Suprapubic skin (tissue), 4 donors: ENCODE measurements at regions not wholly inside any gene's neighbourhood (a gene's known extent, or its start where the extent isn't known, plus 50 kb on each side); places are given as distances from the start of the nearest gene placed in this dataset.

Experiments used
- DNase-seq, 2 donors: peaks; one replicate each; pipeline ENCODE4 v3.0.0-alpha.2; 2019; ENCODE audit warnings: low spot score in 2 of 2
- H3K27ac ChIP-seq: fragments of 200-600 bp; sonication (generic); one replicate; pipeline ENCODE4 v1.5.1; 2019
- H3K27me3 ChIP-seq: fragments of 200-600 bp; sonication (generic); one replicate; pipeline ENCODE4 v1.5.1; 2019
- H3K36me3 ChIP-seq: fragments of 200-600 bp; sonication (generic); one replicate; pipeline ENCODE4 v1.5.1; 2019
- H3K4me1 ChIP-seq: fragments of 200-600 bp; sonication (generic); one replicate; pipeline ENCODE4 v1.5.1; 2019
- H3K4me3 ChIP-seq: fragments of 200-600 bp; sonication (generic); one replicate; pipeline ENCODE4 v1.5.1; 2019; ENCODE audit warnings: mild to moderate bottlenecking
- H3K9me3 ChIP-seq: fragments of 200-600 bp; sonication (generic); one replicate; pipeline ENCODE4 v1.5.1; 2019
- EP300 ChIP-seq: sonication (generic); formaldehyde crosslinking; IDR thresholded peaks from one replicate; pipeline ENCODE4 v1.6.1; 2017; ENCODE audit warnings: antibody characterized with exemption
- POLR2A ChIP-seq, 2 donors: fragments of 450-650 bp; IDR thresholded peaks; one replicate each; pipeline ENCODE4 v1.6.1; 2017; ENCODE audit warnings: antibody characterized with exemption in 2 of 2, mild to moderate bottlenecking in 2 of 2, moderate library complexity in 2 of 2
- POLR2AphosphoS5 ChIP-seq, 3 donors: sonication (generic); formaldehyde crosslinking; IDR thresholded peaks; one replicate each; pipeline ENCODE4 v1.6.1; 2017; ENCODE audit warnings: antibody characterized with exemption in 3 of 3
- WGBS: methylation state at CpG from one replicate; pipeline ENCODE4 v1.1.5; 2018; 5-methylcytosine and 5-hydroxymethylcytosine counted together
- TF ChIP-seq, protein P1 (sequence below), 2 donors: fragments of 200-600 bp in 1 of 2; fragments of 450-650 bp in 1 of 2; sonication (generic) in 1 of 2; IDR thresholded peaks; one replicate each; pipeline ENCODE4 v1.5.1; 2016 to 2019; ENCODE audit warnings: antibody characterized with exemption in 2 of 2, mild to moderate bottlenecking in 1 of 2, moderate library complexity in 1 of 2

DNA sequence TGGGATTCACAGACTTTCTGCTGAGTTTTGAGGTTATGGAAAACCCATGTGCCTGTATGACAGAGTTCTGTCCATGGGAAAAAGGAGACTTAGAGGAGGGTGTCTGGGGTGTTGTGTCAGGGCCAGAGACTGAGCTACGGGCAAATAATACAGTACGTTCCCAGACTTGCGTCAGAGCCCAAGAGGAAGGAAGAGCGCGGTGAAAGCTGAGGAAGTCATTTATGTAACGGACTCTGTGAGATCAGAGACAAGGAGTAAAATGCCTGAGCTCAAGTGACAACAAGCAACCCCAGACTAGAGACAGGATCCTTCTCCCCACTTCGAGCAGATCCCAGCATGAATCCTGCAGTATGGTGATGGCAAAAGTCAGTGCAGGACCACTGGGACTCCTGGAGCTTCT lies 368.6 kb upstream of the MCTP2 start:
- H3K4me3 ChIP-seq = peak overlapping the region; percentile 15

DNA sequence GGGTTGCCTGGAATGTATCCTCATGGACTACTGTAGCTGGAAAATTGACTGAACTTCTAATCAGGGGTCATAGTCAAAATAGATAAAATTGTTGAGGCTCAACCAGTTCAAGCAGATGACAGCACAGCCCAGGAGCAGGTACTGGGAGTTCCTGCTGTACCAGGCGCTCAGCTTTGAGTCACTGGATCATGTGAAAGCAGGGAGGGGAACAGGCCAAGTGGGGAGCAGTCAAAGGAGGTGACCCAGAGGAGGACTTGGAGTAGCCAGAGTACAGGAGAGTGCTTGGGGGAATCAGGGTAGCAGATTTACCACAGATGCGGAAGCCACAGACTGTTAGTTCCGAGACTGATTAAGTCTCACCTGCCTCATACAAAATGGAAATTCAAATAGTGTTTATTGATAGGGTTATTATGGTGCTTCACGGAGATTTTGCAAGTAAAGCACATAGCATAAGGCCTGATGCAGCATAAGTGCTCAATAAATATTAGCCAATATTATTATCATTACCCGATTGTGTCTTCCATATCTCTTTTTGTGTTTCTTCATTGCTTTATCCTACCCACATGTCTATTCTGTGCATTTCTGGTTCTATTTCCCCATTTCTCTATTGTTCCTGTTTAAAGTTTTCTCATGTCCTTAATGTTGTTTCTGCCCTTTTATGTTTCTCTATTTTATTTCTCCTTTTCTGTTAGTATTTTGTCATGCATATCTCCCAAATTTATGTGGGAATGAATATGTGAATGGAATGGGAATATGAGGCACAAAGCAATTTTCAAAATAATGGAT lies 369.2 kb upstream of the MCTP2 start:
- H3K4me1 ChIP-seq = peaks cover 4% of the 10 kb centered on the region
- H3K9me3 ChIP-seq = no peaks in the 10 kb centered on the region
- H3K27me3 ChIP-seq = no peaks in the 10 kb centered on the region
- 95% methylated on average over 5 of the region's 5 CpGs for WGBS
- no peak overlapping the region for H3K4me3 ChIP-seq
- peak overlapping the region; percentile 10 for H3K27ac ChIP-seq
- no peak for DNase-seq
- TF ChIP-seq POLR2A (IDR thresholded peaks at IDR 0.05) (no peak), EP300 (no peak), POLR2AphosphoS5 (IDR thresholded peaks at IDR 0.05) (no peak)
- TF ChIP-seq, protein P1, sequence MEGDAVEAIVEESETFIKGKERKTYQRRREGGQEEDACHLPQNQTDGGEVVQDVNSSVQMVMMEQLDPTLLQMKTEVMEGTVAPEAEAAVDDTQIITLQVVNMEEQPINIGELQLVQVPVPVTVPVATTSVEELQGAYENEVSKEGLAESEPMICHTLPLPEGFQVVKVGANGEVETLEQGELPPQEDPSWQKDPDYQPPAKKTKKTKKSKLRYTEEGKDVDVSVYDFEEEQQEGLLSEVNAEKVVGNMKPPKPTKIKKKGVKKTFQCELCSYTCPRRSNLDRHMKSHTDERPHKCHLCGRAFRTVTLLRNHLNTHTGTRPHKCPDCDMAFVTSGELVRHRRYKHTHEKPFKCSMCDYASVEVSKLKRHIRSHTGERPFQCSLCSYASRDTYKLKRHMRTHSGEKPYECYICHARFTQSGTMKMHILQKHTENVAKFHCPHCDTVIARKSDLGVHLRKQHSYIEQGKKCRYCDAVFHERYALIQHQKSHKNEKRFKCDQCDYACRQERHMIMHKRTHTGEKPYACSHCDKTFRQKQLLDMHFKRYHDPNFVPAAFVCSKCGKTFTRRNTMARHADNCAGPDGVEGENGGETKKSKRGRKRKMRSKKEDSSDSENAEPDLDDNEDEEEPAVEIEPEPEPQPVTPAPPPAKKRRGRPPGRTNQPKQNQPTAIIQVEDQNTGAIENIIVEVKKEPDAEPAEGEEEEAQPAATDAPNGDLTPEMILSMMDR (IDR thresholded peaks at IDR 0.05) = no peak
- H3K36me3 ChIP-seq = no peaks in the 10 kb centered on the region

More for the DNA sequence above, 368.6 kb upstream of the MCTP2 start:
- no peak for DNase-seq
- Histone ChIP-seq H3K27ac (peak overlapping the region; percentile 10), H3K9me3 (no peaks in the 10 kb centered on the region), H3K4me1 (peaks cover 4% of the 10 kb centered on the region), H3K27me3 (no peaks in the 10 kb centered on the region), H3K36me3 (no peaks in the 10 kb centered on the region)
- WGBS = 79% methylated on average over 7 of the region's 7 CpGs
- peak in 1 of 2 donors; percentile 22 for TF ChIP-seq POLR2A (IDR thresholded peaks at IDR 0.05)
- TF ChIP-seq, protein P1 (IDR thresholded peaks at IDR 0.05) = no peak
- no peak for TF ChIP-seq POLR2AphosphoS5 (IDR thresholded peaks at IDR 0.05)

DNA sequence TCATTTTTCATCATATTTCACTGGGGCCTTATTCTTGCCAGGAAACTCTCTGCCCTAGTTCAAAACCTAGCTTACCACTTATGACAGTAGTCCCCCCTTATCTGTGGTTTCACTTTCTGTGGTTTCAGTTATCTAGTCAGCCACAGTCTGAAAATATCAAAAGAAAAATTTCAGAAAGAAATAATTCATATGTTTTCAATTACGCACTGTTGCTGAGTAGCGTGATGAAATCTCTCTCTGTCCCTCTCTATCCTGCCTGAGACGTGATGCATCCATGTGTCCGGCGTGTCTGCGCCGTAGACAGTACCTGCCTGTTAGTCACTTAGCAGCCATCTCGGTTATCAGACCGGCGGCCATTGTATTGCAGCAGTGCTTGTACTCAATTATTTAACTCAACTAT lies 369.9 kb upstream of the MCTP2 start:
- no peak overlapping the region for H3K4me3 ChIP-seq
- H3K27me3 ChIP-seq = no peaks in the 10 kb centered on the region
- TF ChIP-seq EP300 (no peak), POLR2A (IDR thresholded peaks at IDR 0.05) (no peak), POLR2AphosphoS5 (IDR thresholded peaks at IDR 0.05) (no peak)
- TF ChIP-seq, protein P1 (IDR thresholded peaks at IDR 0.05) = no peak
- WGBS = 71% methylated on average over 10 of the region's 10 CpGs
- H3K27ac ChIP-seq = no peak overlapping the region
- H3K4me1 ChIP-seq = no peaks in the 10 kb centered on the region
- H3K36me3 ChIP-seq = no peaks in the 10 kb centered on the region
- no peak for DNase-seq
- no peaks in the 10 kb centered on the region for H3K9me3 ChIP-seq

DNA sequence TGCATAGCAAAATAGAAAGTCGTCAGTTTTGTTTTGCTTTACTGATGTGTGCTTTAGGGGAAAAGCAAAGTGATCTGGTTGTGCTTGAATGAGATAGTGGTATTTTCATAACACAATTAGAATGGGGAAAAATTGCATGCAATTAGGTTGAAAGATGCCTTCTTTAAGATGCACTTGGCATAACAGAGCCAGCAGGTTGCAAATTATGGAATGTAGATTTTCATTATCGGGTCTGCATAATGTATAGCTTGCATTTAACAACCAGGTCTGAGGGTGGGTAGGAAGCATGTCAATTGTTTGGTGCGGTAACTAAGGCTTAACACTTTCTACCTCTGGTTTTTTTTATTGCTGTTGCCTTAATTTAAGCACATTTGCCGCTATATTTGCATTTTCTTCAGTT lies 370.7 kb upstream of the MCTP2 start:
- no peaks in the 10 kb centered on the region for H3K4me1 ChIP-seq
- WGBS = 93% methylated on average over 4 of the region's 4 CpGs
- no peaks in the 10 kb centered on the region for H3K9me3 ChIP-seq
- no peak overlapping the region for H3K27ac ChIP-seq
- no peak for DNase-seq
- no peaks in the 10 kb centered on the region for H3K36me3 ChIP-seq
- H3K27me3 ChIP-seq = no peaks in the 10 kb centered on the region
- TF ChIP-seq EP300 (no peak), POLR2AphosphoS5 (IDR thresholded peaks at IDR 0.05) (no peak), POLR2A (IDR thresholded peaks at IDR 0.05) (no peak)
- TF ChIP-seq, protein P1 (IDR thresholded peaks at IDR 0.05) = no peak
- H3K4me3 ChIP-seq = no peak overlapping the region

DNA sequence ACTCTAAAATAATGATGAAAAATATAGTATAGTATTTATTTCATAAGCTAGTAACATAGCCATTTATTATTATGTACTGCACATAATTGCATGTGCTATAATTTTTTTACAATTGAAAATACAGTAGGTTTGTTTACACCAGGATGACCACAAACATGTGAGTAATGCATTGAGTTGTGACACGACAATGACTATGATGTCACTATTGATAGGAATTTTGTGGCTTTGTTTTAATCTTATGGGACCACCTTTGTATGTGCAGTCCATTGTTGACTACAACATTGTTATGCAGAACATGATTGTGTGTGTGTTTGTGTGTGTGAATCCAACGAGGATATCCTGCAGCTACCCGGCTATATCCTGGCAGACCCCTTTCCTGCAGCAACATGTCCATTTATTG lies 372.2 kb upstream of the MCTP2 start:
- DNase-seq = no peak
- TF ChIP-seq, protein P1 (IDR thresholded peaks at IDR 0.05) = no peak
- no peak for TF ChIP-seq POLR2A (IDR thresholded peaks at IDR 0.05)
- TF ChIP-seq POLR2AphosphoS5 (IDR thresholded peaks at IDR 0.05) = no peak
- Histone ChIP-seq H3K27me3 (no peaks in the 10 kb centered on the region), H3K4me3 (no peak overlapping the region), H3K4me1 (no peaks in the 10 kb centered on the region), H3K9me3 (no peaks in the 10 kb centered on the region), H3K27ac (no peak overlapping the region), H3K36me3 (no peaks in the 10 kb centered on the region)
- 84% methylated on average over 3 of the region's 3 CpGs for WGBS
